HCT116 (cell line): ENCODE measurements at regions not wholly inside any gene's neighbourhood (a gene's known extent, or its start where the extent isn't known, plus 50 kb on each side); places are given as distances from the start of the nearest gene placed in this dataset.

Source experiments
- ATAC-seq: fragments of 200-7000 bp; cut with Tn5 transposase; 2 replicates; pipeline ENCODE4 v1.9.1; 2020; ENCODE audit warnings: mild to moderate bottlenecking, moderate library complexity
- BruUV-seq: library from RNA; stranded (reverse); fragments of 400-500 nt; replicated peaks from 2 replicates; lab custom pipeline; 2021; lab: Mats Ljungman, UMichigan
- CTCF ChIA-PET: fragments of 300-600 bp; sonication (Branson Sonifier 250); formaldehyde crosslinking; loops from one replicate; lab custom pipeline; 2021; ENCODE audit warnings: antibody characterized with exemption; lab: Charles Lee
- POLR2A ChIA-PET: fragments of 300-600, 350-600 bp; sonication (Branson Sonifier 250); formaldehyde crosslinking; loops from one replicate; lab custom pipeline; 2021; ENCODE audit warnings: antibody characterized with exemption; lab: Charles Lee
- RAD21 ChIA-PET, 2 experiments: fragments of 300-600 bp; sonication (Branson Sonifier 250); formaldehyde crosslinking; loops; one replicate each; lab custom pipeline; 2023; ENCODE audit warnings: low total read pairs in 2 of 2; ENCODE audit not compliant: uncharacterized antibody in 2 of 2, unreplicated experiment in 2 of 2, low non-redundant PET in 1 of 2; lab: Charles Lee
- DNase-seq: peaks from one replicate; pipeline ENCODE4 v3.0.0-alpha.2; 2010; ENCODE audit warnings: low read depth, low spot score
- H2AFZ ChIP-seq: fragments of 200-600 bp; shearing (Covaris generic), sonication (generic); 2 replicates; pipeline ENCODE4 v1.6.1; 2017; ENCODE audit warnings: low read depth, mixed run types, mixed read lengths, antibody characterized with exemption, low read length; ENCODE audit not compliant: poor library complexity, severe bottlenecking
- H3K27ac ChIP-seq: 2 replicates; pipeline ENCODE4 v1.5.1; 2012; ENCODE audit warnings: low read depth, low read length
- H3K27me3 ChIP-seq: fragments of 200-600 bp; sonication (generic); 2 replicates; pipeline ENCODE4 v1.6.1; 2016; ENCODE audit warnings: mixed run types, low read length, mixed read lengths; ENCODE audit not compliant: insufficient read depth
- H3K36me3 ChIP-seq, 2 experiments: fragments of 200-500 bp in 1 of 2; fragments of 200-600 bp in 1 of 2; sonication (Bioruptor generic) in 1 of 2; sonication (generic) in 1 of 2; 2 replicates each; pipeline versions ENCODE4 v1.5.1 to v1.6.1; 2014 to 2016; ENCODE audit warnings: low read length in 2 of 2, inconsistent platforms in 1 of 2, mixed read lengths in 1 of 2, mixed run types in 1 of 2; ENCODE audit not compliant: insufficient read depth in 2 of 2, control insufficient read depth in 1 of 2
- H3K4me1 ChIP-seq, 2 experiments: fragments of 200-600 bp in 1 of 2; sonication (generic) in 1 of 2; 2 replicates each; pipeline versions ENCODE4 v1.5.1 to v1.6.1; 2012 to 2017; ENCODE audit warnings: low read length in 2 of 2, inconsistent platforms in 1 of 2, mild to moderate bottlenecking in 1 of 2, mixed read lengths in 1 of 2, mixed run types in 1 of 2, moderate library complexity in 1 of 2; ENCODE audit not compliant: insufficient read depth in 2 of 2, control insufficient read depth in 1 of 2
- H3K4me2 ChIP-seq: fragments of 200-600 bp; sonication (generic); 2 replicates; pipeline ENCODE4 v1.6.1; 2017; ENCODE audit warnings: mixed run types, low read length, mixed read lengths
- H3K4me3 ChIP-seq, 2 experiments: fragments of 200-600 bp in 1 of 2; sonication (generic) in 1 of 2; replicated peaks in 1 of 2; 2 replicates each; pipeline ENCODE4 v1.5.1; 2011 to 2016; ENCODE audit warnings: low read length in 2 of 2, control low read depth in 1 of 2, low read depth in 1 of 2, mild to moderate bottlenecking in 1 of 2, mixed read lengths in 1 of 2, mixed run types in 1 of 2
- H3K79me2 ChIP-seq: fragments of 200-600 bp; sonication (generic); 2 replicates; pipeline ENCODE4 v1.6.1; 2017; ENCODE audit warnings: mild to moderate bottlenecking, mixed run types, low read length, moderate library complexity, mixed read lengths; ENCODE audit not compliant: insufficient read depth
- H3K9ac ChIP-seq: fragments of 200-600 bp; sonication (generic); 2 replicates; pipeline ENCODE4 v1.6.1; 2016; ENCODE audit warnings: low read length, mixed read lengths
- H3K9me2 ChIP-seq: fragments of 200-600 bp; sonication (generic), shearing (Covaris generic); 2 replicates; pipeline ENCODE4 v1.6.1; 2017; ENCODE audit warnings: mixed run types, mild to moderate bottlenecking, moderate library complexity; ENCODE audit not compliant: insufficient read depth
- H3K9me3 ChIP-seq, 2 experiments: fragments of 200-500 bp in 1 of 2; fragments of 200-600 bp in 1 of 2; sonication (Bioruptor generic) in 1 of 2; sonication (generic) in 1 of 2; 2 replicates each; pipeline ENCODE4 v1.6.1; 2014 to 2017; ENCODE audit warnings: low read length in 2 of 2, mixed read lengths in 2 of 2, inconsistent platforms in 1 of 2, low read depth in 1 of 2, mild to moderate bottlenecking in 1 of 2, mixed run types in 1 of 2, moderate library complexity in 1 of 2; ENCODE audit not compliant: control insufficient read depth in 1 of 2, insufficient read depth in 1 of 2
- H4K20me1 ChIP-seq: fragments of 200-600 bp; sonication (generic), shearing (Covaris generic); 2 replicates; pipeline ENCODE4 v1.6.1; 2017; ENCODE audit warnings: mixed run types, mild to moderate bottlenecking, moderate library complexity; ENCODE audit not compliant: insufficient read depth
- CBX3 ChIP-seq: IDR thresholded peaks from 2 replicates; pipeline ENCODE4 v1.6.1; 2012; ENCODE audit warnings: low read depth
- CEBPB ChIP-seq: IDR thresholded peaks from 2 replicates; pipeline ENCODE4 v1.6.1; 2012; ENCODE audit warnings: low read depth
- EGR1 ChIP-seq: IDR thresholded peaks from 2 replicates; pipeline ENCODE4 v1.6.1; 2012; ENCODE audit warnings: low read depth
- ELF1 ChIP-seq: IDR thresholded peaks from 2 replicates; pipeline ENCODE4 v1.6.1; 2012; ENCODE audit warnings: low read depth, borderline replicate concordance
- EZH2 ChIP-seq: fragments of 200-600 bp; sonication (generic); IDR thresholded peaks from 2 replicates; pipeline ENCODE4 v1.6.1; 2017; ENCODE audit warnings: antibody characterized with exemption, mixed run types
- EZH2phosphoT487 ChIP-seq: fragments of 200-600 bp; IDR thresholded peaks from 2 replicates; pipeline ENCODE4 v1.6.1; 2018; ENCODE audit warnings: antibody characterized with exemption, borderline replicate concordance
- FOSL1 ChIP-seq: IDR thresholded peaks from 2 replicates; pipeline ENCODE4 v1.6.1; 2012; ENCODE audit warnings: low read depth
- JUND ChIP-seq: IDR thresholded peaks from 2 replicates; pipeline ENCODE4 v1.6.1; 2012
- POLR2A ChIP-seq: IDR thresholded peaks from 2 replicates; pipeline ENCODE4 v1.7.0; 2011; ENCODE audit warnings: borderline replicate concordance; ENCODE audit not compliant: insufficient read depth, insufficient read length; ENCODE audit errors: extremely low read depth
- RAD21 ChIP-seq: IDR thresholded peaks from 2 replicates; pipeline ENCODE4 v1.6.1; 2012; ENCODE audit warnings: low read depth, mild to moderate bottlenecking
- REST ChIP-seq: IDR thresholded peaks from 2 replicates; pipeline ENCODE4 v1.6.1; 2012; ENCODE audit warnings: low read depth
- SP1 ChIP-seq: IDR thresholded peaks from 2 replicates; pipeline ENCODE4 v1.6.1; 2012; ENCODE audit warnings: low read depth
- YY1 ChIP-seq: IDR thresholded peaks from 2 replicates; pipeline ENCODE4 v1.6.1; 2011; ENCODE audit warnings: low read length, low read depth, moderate library complexity, mild to moderate bottlenecking; ENCODE audit not compliant: insufficient replicate concordance; ENCODE audit errors: extremely low read depth
- ZFX ChIP-seq: fragments of 450-650 bp; IDR thresholded peaks from 2 replicates; pipeline ENCODE4 v1.6.1; 2017
- intact Hi-C: fragments of 100-400 bp; cut with micrococcal nuclease; formaldehyde crosslinking; loops from 2 replicates; pipeline ENCODE4 v1.10.0; 2022
- TF ChIP-seq, protein P1 (sequence below): IDR thresholded peaks from 2 replicates; pipeline ENCODE4 v1.6.1; 2011; ENCODE audit warnings: mild to moderate bottlenecking, low read length, moderate library complexity; ENCODE audit not compliant: insufficient replicate concordance; ENCODE audit errors: extremely low read depth

DNA sequence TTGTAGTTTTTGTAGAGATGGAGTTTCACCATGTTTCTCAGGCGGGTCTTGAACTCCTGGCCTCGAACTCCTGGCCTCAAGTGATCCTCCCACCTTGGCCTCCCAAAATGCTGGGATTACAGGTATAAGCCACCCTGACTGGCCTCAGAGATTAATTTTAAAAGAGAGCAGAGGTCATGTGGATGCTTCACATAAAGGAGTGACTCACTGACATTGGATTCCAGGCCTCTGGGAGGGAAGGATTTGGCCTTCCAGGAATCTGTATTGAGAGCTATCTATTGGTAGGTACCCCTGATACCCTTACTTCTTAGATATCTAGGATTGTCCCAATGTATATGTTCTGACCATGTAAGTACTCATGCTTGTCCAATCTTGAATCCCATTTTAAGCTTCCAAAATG, 138.4 kb downstream of the FAM161A start:
- CTCF ChIA-PET: no interaction called here
- H3K27me3 ChIP-seq: no peaks in the 10 kb centered on the region
- H3K36me3 ChIP-seq: no peaks in the 10 kb centered on the region
- no peaks in the 10 kb centered on the region for H3K9me3 ChIP-seq
- peaks cover 0 to 8% of the 10 kb centered on the region in 2 experiments; a peak in 2 of 4 replicates for H3K4me1 ChIP-seq
- DNase-seq: no peak
- POLR2A ChIA-PET: no interaction called here
- no peak overlapping the region for H3K4me3 ChIP-seq
- TF ChIP-seq EGR1 (no peak), REST (no peak), FOSL1 (no peak)
- TF ChIP-seq, all 23 proteins: peak for 0
- Histone ChIP-seq H3K9me2 (no peaks in the 10 kb centered on the region), H2AFZ (no peak overlapping the region), H3K4me2 (no peak overlapping the region), H4K20me1 (no peaks in the 10 kb centered on the region), H3K27ac (no peak overlapping the region), H3K9ac (no peak overlapping the region), H3K79me2 (no peaks in the 10 kb centered on the region)
- BruUV-seq: no TSS peak
- RAD21 ChIA-PET: interaction anchor here in 1 of 2 experiments (0.6 kb wide), 1 partner anchor 1296 kb away, joined by 4 read pairs; no protein-coding TSS in a partner anchor
- no peak for ATAC-seq
- intact Hi-C loops: no loop called here

DNA sequence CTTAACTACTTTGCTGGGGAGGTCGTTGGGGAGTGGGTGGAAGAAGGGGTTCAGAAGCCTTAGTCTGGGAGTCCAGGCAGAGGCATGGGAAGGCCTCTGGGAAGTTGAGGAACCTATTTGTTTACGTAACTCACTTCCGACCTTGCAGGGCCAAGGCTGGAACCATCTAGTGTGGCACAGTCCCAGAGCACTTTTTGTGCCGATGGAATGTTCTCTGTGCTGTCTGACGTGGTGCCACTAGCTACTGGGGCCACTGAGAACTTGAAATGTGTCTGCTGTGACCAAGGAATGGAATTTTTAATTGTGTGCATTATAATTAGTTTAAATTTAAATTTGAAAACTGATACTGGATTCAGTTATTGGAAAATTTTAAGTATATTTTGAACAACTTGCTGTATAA, 139.7 kb downstream of the FAM161A start:
- Histone ChIP-seq H2AFZ (no peak overlapping the region), H3K9ac (no peak overlapping the region), H3K9me3 (no peaks in the 10 kb centered on the region), H3K9me2 (no peaks in the 10 kb centered on the region), H3K27ac (no peak overlapping the region), H4K20me1 (no peaks in the 10 kb centered on the region), H3K36me3 (no peaks in the 10 kb centered on the region), H3K27me3 (no peaks in the 10 kb centered on the region), H3K79me2 (no peaks in the 10 kb centered on the region), H3K4me2 (no peak overlapping the region), H3K4me1 (peaks cover 0 to 8% of the 10 kb centered on the region in 2 experiments; a peak in 2 of 4 replicates), H3K4me3 (no peak overlapping the region)
- RAD21 ChIA-PET: no interaction called here
- no peak for DNase-seq
- CTCF ChIA-PET: no interaction called here
- intact Hi-C loops: no loop called here
- TF ChIP-seq SP1: no peak
- TF ChIP-seq JUND: no peak
- TF ChIP-seq ZFX: no peak
- no peak for TF ChIP-seq EZH2
- TF ChIP-seq POLR2A: no peak
- no peak for TF ChIP-seq CBX3
- no peak for TF ChIP-seq FOSL1
- TF ChIP-seq EGR1: no peak
- no peak for TF ChIP-seq ELF1
- TF ChIP-seq EZH2phosphoT487: no peak
- no peak for TF ChIP-seq CEBPB
- TF ChIP-seq RAD21: no peak
- TF ChIP-seq YY1: no peak
- TF ChIP-seq, protein P1, sequence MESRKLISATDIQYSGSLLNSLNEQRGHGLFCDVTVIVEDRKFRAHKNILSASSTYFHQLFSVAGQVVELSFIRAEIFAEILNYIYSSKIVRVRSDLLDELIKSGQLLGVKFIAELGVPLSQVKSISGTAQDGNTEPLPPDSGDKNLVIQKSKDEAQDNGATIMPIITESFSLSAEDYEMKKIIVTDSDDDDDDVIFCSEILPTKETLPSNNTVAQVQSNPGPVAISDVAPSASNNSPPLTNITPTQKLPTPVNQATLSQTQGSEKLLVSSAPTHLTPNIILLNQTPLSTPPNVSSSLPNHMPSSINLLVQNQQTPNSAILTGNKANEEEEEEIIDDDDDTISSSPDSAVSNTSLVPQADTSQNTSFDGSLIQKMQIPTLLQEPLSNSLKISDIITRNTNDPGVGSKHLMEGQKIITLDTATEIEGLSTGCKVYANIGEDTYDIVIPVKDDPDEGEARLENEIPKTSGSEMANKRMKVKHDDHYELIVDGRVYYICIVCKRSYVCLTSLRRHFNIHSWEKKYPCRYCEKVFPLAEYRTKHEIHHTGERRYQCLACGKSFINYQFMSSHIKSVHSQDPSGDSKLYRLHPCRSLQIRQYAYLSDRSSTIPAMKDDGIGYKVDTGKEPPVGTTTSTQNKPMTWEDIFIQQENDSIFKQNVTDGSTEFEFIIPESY: no peak
- POLR2A ChIA-PET: no interaction called here
- no peak for ATAC-seq
- no TSS peak for BruUV-seq
